Common myeloid progenitor, CD34-positive (primary cell): ENCODE measurements at regions not wholly inside any gene's neighbourhood (a gene's known extent, or its start where the extent isn't known, plus 50 kb on each side); places are given as distances from the start of the nearest gene placed in this dataset.

ENCODE experiments used
- CTCF ChIA-PET: fragments of 350-600 bp; sonication (Branson Sonifier 250); formaldehyde crosslinking; loops from one replicate; lab custom pipeline; 2021; ENCODE audit warnings: antibody characterized with exemption; lab: Charles Lee
- POLR2A ChIA-PET: fragments of 350-600 bp; sonication (Branson Sonifier 250); formaldehyde crosslinking; loops from one replicate; lab custom pipeline; 2021; ENCODE audit warnings: antibody characterized with exemption; lab: Charles Lee
- DNase-seq, 3 donors: peaks; one replicate each; pipeline versions ENCODE4 v3.0.0 to v3.0.0-alpha.2; 2013
- H3K27ac ChIP-seq, 2 experiments: 1 replicate in 1 of 2; 2 replicates in 1 of 2; pipeline ENCODE4 v1.7.0; 2013; ENCODE audit warnings: inconsistent platforms in 2 of 2, low read length in 2 of 2, mild to moderate bottlenecking in 2 of 2, low read depth in 1 of 2, moderate library complexity in 1 of 2; ENCODE audit not compliant: severe bottlenecking in 2 of 2, insufficient read depth in 1 of 2, poor library complexity in 1 of 2
- H3K27me3 ChIP-seq, 5 experiments: replicated peaks in 2 of 5; 1 replicate in 3 of 5; 2 replicates in 2 of 5; pipeline versions ENCODE4 v1.6.1 to v1.7.0; 2013; ENCODE audit warnings: low read length in 4 of 5, mild to moderate bottlenecking in 2 of 5, moderate library complexity in 2 of 5, inconsistent platforms in 1 of 5; ENCODE audit not compliant: insufficient read depth in 5 of 5, control insufficient read depth in 4 of 5
- H3K36me3 ChIP-seq, 4 experiments: 1 replicate in 2 of 4; 2 replicates in 2 of 4; pipeline versions ENCODE4 v1.6.1 to v1.7.0; 2013; ENCODE audit warnings: low read length in 3 of 4, control low read depth in 1 of 4, mild to moderate bottlenecking in 1 of 4; ENCODE audit not compliant: control insufficient read depth in 4 of 4, insufficient read depth in 4 of 4
- H3K4me1 ChIP-seq, 4 experiments: 1 replicate in 3 of 4; 2 replicates in 1 of 4; pipeline versions ENCODE4 v1.6.1 to v1.7.1; 2013; ENCODE audit warnings: low read length in 3 of 4, mild to moderate bottlenecking in 3 of 4, control low read depth in 1 of 4, inconsistent platforms in 1 of 4, moderate library complexity in 1 of 4; ENCODE audit not compliant: control insufficient read depth in 4 of 4, insufficient read depth in 4 of 4; ENCODE audit errors: control extremely low read depth in 1 of 4
- H3K4me3 ChIP-seq, 7 experiments: 1 replicate in 4 of 7; 2 replicates in 3 of 7; pipeline versions ENCODE4 v1.5.1 to v1.7.0; 2013; ENCODE audit warnings: mild to moderate bottlenecking in 7 of 7, low read length in 6 of 7, moderate library complexity in 6 of 7, inconsistent platforms in 2 of 7, low read depth in 2 of 7, control low read depth in 1 of 7; ENCODE audit not compliant: insufficient read depth in 4 of 7, control insufficient read depth in 1 of 7; ENCODE audit errors: extremely low read depth in 1 of 7
- H3K9me3 ChIP-seq, 5 experiments: 1 replicate in 4 of 5; 2 replicates in 1 of 5; pipeline versions ENCODE4 v1.6.1 to v1.7.1; 2013; ENCODE audit warnings: low read length in 4 of 5, mild to moderate bottlenecking in 2 of 5, inconsistent platforms in 1 of 5, low read depth in 1 of 5, moderate library complexity in 1 of 5; ENCODE audit not compliant: control insufficient read depth in 4 of 5, insufficient read depth in 2 of 5; ENCODE audit errors: control extremely low read depth in 1 of 5
- WGBS: methylation state at CpG from one replicate; pipeline ENCODE4 v1.1.5; 2013; ENCODE audit not compliant: insufficient coverage; 5-methylcytosine and 5-hydroxymethylcytosine counted together

DNA sequence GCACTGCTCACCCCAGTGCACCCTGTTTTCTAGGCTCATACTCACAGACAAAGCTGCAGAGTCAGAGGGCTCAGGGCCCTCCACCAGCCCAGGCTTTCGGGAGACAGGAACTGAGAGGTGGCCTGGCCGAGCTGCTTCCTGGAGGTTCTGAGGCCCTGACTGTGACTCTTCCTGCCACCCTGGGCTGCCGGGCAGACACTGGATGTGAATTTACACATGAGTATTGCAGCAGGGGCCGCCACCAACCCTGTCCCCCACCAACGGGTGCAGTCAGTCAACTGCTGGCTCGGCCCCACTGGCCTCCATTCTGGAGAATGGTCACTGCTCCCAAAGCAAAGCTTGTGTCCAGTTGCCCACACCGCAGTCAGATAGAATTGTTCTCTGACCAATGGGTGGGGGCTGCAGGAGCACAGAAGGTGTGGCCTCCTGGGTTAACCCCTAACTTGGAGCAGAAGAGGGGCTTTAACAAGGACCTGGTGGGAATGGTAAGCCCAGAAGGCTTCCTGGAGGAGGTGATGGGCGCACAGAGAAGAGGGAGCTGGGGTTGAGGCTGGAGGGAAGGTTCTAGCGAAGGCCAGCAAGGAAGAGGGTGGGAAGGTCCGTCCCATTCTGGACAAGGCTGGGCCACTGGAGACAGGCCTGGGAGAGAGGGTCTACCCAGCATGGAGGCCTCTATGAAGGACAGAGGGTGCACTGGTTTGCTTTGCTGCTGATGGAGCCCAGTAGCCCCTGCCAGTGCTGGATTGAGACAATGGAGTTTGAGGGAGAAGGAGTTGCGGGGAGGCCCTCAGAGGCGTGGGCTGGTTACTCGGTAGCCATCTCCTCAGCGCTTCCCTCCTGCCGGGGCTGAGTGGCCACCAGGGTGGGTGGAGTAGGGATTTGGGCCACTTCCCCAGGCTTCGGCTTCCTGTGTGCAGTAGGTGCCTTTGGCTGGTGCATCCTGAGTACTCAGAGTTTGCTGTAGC, 135.3 kb downstream of the CPZ start:
- DNase-seq = peak in 1 of 3 donors; percentile 1
- Histone ChIP-seq H3K36me3 (no peaks in the 10 kb centered on the region), H3K27ac (no peak overlapping the region), H3K27me3 (peaks cover 0 to 32% (median 0%) of the 10 kb centered on the region in 5 experiments), H3K4me3 (no peak overlapping the region), H3K4me1 (peaks cover 0 to 9% (median 3%) of the 10 kb centered on the region in 4 experiments), H3K9me3 (peaks cover 0 to 9% (median 0%) of the 10 kb centered on the region in 5 experiments)
- ChIA-PET CTCF (no interaction called here), POLR2A (no interaction called here)
- 60% methylated on average over 11 of the region's 16 CpGs for WGBS

DNA sequence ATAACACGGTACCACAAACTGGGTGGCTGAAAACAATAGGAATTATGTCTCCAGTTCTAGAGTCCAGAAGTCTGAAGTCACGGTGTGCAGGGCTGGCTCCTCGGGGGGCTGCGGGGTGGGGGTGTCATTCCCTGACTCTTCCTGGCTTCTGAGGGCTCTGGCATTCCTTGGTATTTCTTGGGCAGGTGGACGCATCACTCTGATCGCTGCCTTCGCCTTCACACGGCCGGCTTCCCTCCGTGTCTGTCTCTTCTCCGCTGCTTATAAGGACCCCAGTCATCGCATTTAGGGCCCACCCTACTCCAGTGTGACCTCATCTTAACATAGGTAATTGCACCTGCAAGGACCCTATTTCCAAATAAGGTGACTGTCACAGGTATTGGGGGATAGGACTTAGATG, 134.6 kb downstream of the CPZ start:
- peaks cover 0 to 3% (median 0%) of the 10 kb centered on the region in 5 experiments for H3K9me3 ChIP-seq
- no peak overlapping the region for H3K27ac ChIP-seq
- no peaks in the 10 kb centered on the region for H3K36me3 ChIP-seq
- peaks cover 0 to 37% (median 0%) of the 10 kb centered on the region in 5 experiments for H3K27me3 ChIP-seq
- CTCF ChIA-PET = no interaction called here
- 74% methylated on average over 11 of the region's 12 CpGs for WGBS
- POLR2A ChIA-PET = no interaction called here
- DNase-seq = no peak
- peaks cover 0 to 9% (median 3%) of the 10 kb centered on the region in 4 experiments for H3K4me1 ChIP-seq
- H3K4me3 ChIP-seq = no peak overlapping the region

DNA sequence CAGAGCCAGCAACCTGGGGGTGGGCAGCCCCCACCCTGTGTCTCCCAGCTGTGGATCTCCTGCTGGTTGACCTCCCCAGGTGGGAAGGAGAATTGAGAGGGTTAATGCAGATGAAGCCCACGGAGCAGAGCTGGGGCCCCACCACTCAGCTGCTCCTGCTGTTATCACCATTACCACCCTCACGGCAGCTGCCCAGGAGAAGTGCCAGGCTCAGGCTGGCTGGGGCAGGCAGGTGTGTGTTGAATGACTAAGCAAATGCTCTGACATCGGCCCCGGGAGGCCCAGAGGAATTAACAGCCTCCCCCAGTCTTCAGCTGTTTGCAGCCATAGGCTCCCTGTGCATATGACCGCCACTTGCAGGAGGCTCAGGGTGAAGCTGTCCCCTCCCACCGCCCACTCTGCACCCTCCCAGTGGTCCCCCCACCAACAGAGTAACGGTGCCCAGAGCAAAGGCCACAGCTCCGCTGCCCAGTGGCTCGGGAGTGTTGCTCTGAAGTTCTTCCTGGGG, 133.8 kb downstream of the CPZ start:
- peaks cover 0 to 37% (median 0%) of the 10 kb centered on the region in 5 experiments for H3K27me3 ChIP-seq
- no peak overlapping the region for H3K27ac ChIP-seq
- CTCF ChIA-PET = no interaction called here
- peaks cover 0 to 9% (median 3%) of the 10 kb centered on the region in 4 experiments for H3K4me1 ChIP-seq
- no peaks in the 10 kb centered on the region for H3K9me3 ChIP-seq
- WGBS = 63% methylated on average over 7 of the region's 9 CpGs
- no peak for DNase-seq
- H3K4me3 ChIP-seq = no peak overlapping the region
- POLR2A ChIA-PET = no interaction called here
- H3K36me3 ChIP-seq = no peaks in the 10 kb centered on the region

DNA sequence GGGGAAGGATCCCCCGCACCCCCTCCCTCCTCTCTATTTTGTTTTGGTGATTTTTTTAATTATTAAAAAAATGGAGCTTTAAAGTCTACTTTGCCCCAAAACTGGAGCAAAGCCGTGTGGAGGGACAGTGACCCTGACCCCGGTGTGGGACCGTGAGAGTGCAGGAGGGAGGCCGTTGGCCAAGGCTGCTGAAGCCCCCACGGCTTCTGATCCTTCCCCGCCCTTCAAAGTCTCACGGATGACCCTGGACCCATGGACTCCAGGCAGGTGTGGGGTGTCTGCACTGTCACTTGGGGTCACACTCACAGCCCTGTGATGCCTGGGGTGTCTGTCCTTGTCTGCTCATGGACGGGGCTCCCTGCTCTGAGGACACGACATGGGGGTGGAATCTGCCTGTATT, 133.3 kb downstream of the CPZ start:
- Histone ChIP-seq H3K4me3 (no peak overlapping the region), H3K27ac (no peak overlapping the region), H3K27me3 (peaks cover 0 to 37% (median 0%) of the 10 kb centered on the region in 5 experiments), H3K4me1 (peaks cover 0 to 9% (median 3%) of the 10 kb centered on the region in 4 experiments), H3K9me3 (no peaks in the 10 kb centered on the region), H3K36me3 (no peaks in the 10 kb centered on the region)
- 88% methylated on average over 9 of the region's 10 CpGs for WGBS
- ChIA-PET POLR2A (no interaction called here), CTCF (no interaction called here)
- DNase-seq = no peak

DNA sequence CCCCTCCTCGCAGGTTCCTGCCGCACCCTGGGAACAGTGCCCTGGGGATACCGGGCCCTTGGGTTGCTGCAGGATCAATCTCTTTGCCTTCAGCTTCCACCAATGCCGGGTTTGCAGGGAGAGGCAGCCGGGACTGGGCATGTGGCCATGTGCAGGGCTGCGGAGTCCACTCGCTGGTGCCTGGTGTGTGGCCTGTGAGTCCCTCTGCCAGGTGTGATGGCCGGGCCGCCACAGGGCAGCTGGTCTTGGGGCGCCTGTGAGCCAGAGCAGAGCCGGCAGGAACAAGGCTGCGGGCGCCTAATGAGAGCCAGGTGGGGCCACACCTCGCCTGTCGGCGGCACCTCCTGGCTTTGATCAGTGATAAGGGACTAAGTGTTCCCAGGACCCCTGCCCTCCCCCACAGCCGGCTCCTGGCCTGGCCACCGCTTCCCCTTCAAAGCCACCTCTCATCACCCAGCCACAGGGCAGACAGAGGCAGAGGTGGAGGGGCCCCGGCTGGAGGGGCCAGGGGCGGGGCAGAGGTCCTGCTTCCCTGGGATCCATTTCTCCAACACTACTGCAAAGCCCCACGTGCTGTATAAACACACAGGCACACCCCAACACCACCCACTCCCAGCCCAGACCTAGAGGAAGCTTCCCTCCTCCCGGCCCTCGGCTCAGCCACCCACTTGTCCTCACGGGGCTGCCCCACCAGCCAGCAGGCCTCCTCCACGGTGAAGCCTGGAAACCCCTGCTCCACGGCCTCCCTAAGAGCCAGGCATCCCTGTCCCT, 132.7 kb downstream of the CPZ start:
- Histone ChIP-seq H3K27ac (no peak overlapping the region), H3K4me1 (peaks cover 0 to 9% (median 3%) of the 10 kb centered on the region in 4 experiments), H3K36me3 (no peaks in the 10 kb centered on the region), H3K9me3 (no peaks in the 10 kb centered on the region), H3K4me3 (no peak overlapping the region), H3K27me3 (peaks cover 0 to 37% (median 0%) of the 10 kb centered on the region in 5 experiments)
- DNase-seq = no peak
- ChIA-PET POLR2A (no interaction called here), CTCF (no interaction called here)
- WGBS = 78% methylated on average over 20 of the region's 26 CpGs

DNA sequence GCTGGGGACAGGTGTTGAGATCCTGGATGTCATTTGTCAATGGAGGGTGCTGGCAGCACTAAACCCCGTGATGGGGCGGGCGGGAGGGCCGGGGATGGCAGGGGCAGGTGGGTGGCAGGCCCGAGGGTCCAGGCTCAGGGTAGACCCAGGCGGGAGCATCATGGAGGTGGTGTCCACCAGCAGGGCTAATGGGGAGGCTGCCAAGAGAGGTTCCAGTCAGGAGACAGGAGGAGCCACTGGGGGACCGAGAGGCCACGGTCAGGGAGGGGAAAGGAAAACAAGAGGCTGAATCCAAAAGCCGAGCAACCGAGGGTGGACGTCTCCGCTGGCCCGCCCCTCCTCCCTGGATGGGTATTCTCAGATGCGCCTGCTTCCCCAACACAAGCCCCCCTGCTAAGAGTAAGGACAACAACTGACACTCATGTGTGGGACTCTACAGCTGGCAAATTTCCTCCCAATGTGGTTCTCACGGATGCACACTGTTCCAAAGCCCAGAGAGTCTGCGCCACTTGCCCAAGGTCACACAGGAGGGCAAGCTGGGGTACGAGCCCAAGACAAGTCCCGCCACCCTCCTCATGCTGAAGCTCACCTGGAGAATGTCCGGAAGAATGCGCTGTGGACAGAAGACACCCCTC, 132.0 kb downstream of the CPZ start:
- Histone ChIP-seq H3K36me3 (no peaks in the 10 kb centered on the region), H3K9me3 (peaks cover 0 to 1% (median 0%) of the 10 kb centered on the region in 5 experiments), H3K27me3 (peaks cover 0 to 37% (median 0%) of the 10 kb centered on the region in 5 experiments), H3K27ac (no peak overlapping the region), H3K4me3 (no peak overlapping the region), H3K4me1 (peaks cover 0 to 9% (median 3%) of the 10 kb centered on the region in 4 experiments)
- ChIA-PET CTCF (no interaction called here), POLR2A (no interaction called here)
- no peak for DNase-seq
- WGBS = 76% methylated on average over 16 of the region's 20 CpGs
